ENCODE measurements at regions not wholly inside any gene's neighbourhood (a gene's known extent, or its start where the extent isn't known, plus 50 kb on each side); places are given as distances from the start of the nearest gene placed in this dataset.
"Not testable (repeated sequence)": the region's sequence is repeated elsewhere in the genome, so short reads cannot be mapped to it uniquely, and the experiment has no call there.

DNA sequence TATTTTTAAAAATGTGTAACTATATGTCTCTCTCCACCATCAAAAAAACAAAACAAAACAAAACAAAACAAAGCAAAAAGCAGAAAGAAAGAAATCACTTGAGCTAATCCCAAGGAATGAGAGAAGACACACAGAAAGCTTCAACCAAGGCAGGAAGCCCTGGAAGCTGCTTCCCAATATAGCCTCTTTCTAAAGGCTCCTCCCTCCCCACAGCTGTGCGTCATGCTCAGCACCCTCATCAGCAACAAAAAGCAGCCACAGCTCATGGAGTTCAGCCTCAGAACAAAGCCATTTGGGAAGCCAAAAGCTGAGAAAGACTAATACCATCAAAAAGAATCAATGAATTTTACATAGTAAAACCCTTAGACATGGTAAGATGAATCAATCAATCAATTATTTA lies 501.6 kb upstream of the SMIM31 start:
- DNase-seq (ENCODE audit: low read depth, low spot score): no peak
- H3K27ac ChIP-seq: no peak overlapping the region

DNA sequence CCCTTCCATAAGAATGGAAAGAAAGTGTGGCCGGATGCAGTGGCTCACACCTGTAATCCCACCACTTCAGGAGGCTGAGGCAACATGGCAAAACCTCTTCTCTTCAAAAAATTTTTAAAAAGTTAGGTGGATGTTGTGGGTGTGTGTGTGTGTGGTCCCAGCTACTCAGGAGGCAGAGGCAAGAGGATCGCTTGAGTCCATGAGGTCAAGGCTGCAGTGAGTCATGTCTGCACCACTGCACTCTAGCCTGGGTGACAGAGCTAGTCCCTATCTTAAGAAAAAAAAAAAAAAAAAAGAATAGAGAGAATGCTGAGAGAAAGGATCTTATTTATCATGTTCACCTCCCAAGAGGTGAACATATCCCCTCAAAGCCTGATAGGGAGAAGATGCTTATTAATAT lies 492.1 kb upstream of the SMIM31 start:
- H3K27ac ChIP-seq: no peak overlapping the region
- no peak for DNase-seq (ENCODE audit: low read depth, low spot score)

DNA sequence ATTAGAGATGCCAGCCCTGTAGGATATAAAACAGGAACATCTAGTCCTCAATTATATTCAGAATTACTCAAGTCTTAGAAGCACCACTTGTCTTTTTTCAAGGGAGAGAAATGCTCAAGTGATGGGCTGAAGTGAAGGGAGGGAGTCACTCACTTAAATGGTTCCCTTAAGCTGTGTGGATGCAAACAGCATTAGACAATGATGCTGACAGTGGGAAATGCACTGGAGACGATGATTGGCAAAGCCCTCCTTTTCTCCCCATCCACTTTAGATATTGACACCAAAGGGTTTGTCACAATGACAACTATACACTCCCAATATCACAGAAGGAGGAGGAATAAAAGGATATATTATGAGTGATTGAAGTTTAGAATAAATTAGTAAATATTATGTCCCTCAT lies 491.4 kb upstream of the SMIM31 start:
- H3K27ac ChIP-seq; DNase-seq (ENCODE audit: low read depth, low spot score): not testable (repeated sequence)

DNA sequence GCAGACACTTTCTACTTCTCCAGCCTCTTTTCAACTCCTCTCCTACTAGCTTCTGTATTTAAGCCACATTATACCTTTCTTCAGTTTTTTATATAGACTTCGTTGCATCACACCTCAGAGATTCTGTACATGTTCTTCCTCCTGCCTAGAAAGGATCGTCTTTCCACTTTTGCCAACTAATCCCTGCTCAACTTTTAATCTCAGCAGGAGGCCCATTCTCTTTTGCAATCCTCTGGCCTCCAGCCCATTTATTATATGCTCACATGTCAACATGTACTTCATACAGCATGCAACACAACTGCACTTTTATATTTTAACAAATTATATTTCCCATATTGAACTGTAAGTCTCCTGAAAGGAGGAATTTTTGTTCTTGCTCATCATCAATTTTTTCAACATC lies 476.5 kb upstream of the SMIM31 start:
- DNase-seq (ENCODE audit: low read depth, low spot score); H3K27ac ChIP-seq: not testable (repeated sequence)

- no peak for DNase-seq (ENCODE audit: low read depth, low spot score)
- H3K27ac ChIP-seq: no peak overlapping the region
Observed at GRCh38 chr4:164287173-164287572, 466.8 kb upstream of the SMIM31 start.

- DNase-seq (ENCODE audit: low read depth, low spot score): no peak
- H3K27ac ChIP-seq: no peak overlapping the region
Observed at GRCh38 chr4:164288578-164288977, 465.4 kb upstream of the SMIM31 start.

DNA sequence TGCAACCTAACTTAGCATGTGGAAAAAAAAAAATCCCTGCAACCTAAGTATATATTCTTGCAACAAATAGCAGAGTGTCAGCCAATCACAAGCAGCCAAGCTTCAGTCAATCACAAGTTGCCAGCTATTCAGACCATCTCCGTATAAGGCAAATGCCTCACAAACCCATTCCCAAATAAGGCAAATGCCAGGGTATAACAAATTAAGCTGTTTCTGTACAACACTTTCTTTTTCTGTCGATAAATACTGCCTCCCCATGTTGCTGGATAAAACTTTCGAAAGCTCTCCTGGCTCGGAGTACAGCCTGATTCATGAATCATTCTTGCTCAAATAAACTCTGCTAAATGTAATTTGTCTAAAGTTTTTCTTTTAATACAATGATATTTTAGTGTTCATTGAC lies 460.7 kb upstream of the SMIM31 start:
- no peak overlapping the region for H3K27ac ChIP-seq
- no peak for DNase-seq (ENCODE audit: low read depth, low spot score)

- DNase-seq (ENCODE audit: low read depth, low spot score): no peak
- H3K27ac ChIP-seq: no peak overlapping the region
Observed at GRCh38 chr4:164293743-164294142, 460.2 kb upstream of the SMIM31 start.

DNA sequence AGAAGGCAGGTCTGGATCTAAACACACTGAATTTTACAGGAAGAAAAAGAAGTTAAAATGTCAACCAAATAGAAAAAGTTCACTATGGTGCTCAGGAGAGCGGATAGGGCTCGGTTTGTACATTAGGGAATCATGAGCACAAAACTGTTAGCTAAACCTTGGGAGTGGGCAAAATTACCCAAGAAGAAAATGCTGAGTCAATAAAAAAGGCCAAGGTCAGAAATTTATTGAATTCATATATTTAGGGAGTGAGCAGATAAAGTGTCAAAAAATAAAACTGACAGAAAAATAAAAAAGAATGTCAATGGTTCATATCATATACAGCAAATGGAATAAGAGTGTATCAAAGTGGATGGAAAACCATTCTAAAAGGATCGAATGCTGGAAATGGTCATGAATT lies 452.5 kb upstream of the SMIM31 start:
- no peak for DNase-seq (ENCODE audit: low read depth, low spot score)
- H3K27ac ChIP-seq: no peak overlapping the region

DNA sequence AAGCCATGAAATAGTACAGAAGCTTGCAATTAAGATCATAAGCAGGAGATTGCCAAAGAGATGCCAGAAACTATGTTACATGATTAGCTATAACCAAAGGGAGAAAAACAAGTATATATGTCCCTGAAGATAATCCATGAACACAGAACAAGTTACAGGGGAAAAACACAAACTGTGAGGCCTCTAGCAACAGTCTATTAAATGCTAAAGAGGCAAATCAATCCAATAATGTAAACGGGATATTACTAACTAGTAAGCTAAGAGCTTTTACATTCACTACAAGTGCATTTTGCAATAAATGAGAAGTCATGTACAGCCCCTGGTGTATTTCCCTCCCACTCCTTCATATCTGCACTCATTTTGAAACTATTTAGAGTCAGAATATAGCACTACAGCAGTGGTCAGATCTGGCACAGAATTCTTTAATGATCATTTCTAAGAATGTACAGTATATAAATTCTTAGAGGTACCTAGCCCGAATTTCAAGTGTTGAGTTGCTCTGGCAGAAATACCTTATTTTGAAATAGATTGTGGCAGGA lies 449.8 kb upstream of the SMIM31 start:
- no peak for DNase-seq (ENCODE audit: low read depth, low spot score)
- H3K27ac ChIP-seq: peak overlapping the region; percentile 9

- DNase-seq (ENCODE audit: low read depth, low spot score): no peak
- peak overlapping the region; percentile 9 for H3K27ac ChIP-seq
Observed at GRCh38 chr4:164304861-164305260, 449.1 kb upstream of the SMIM31 start.

DNA sequence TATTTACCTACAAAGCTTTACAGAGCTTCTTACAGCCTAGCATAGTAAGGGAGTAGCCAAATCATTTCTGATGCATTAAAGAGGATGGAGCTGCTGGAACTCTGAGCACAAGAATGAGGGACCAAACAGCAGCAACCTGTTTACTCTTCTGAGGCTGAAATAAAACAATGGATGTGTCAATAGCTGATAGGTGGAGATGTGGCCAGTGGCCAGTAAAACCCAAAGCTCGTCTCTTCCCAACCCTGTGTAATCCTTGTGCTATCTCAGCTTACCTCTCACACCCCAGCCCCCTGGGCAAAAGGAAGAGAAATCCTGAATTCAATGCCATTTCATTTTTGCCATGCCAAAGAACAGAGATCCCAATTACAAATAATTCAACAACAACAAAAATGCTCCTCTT lies 446.7 kb upstream of the SMIM31 start:
- DNase-seq (ENCODE audit: low read depth, low spot score): no peak
- no peak overlapping the region for H3K27ac ChIP-seq

GRCh38 chr4:164312671-164313070 lies 441.3 kb upstream of the SMIM31 start:
- H3K27ac ChIP-seq: no peak overlapping the region
- DNase-seq (ENCODE audit: low read depth, low spot score): no peak

- no peak overlapping the region for H3K27ac ChIP-seq
- DNase-seq (ENCODE audit: low read depth, low spot score): no peak
Observed at GRCh38 chr4:164313853-164314252, 440.1 kb upstream of the SMIM31 start.

GRCh38 chr4:164318350-164318749 lies 435.6 kb upstream of the SMIM31 start:
- no peak overlapping the region for H3K27ac ChIP-seq
- no peak for DNase-seq (ENCODE audit: low read depth, low spot score)

GRCh38 chr4:164319688-164320087 lies 434.2 kb upstream of the SMIM31 start:
- no peak for DNase-seq (ENCODE audit: low read depth, low spot score)

GRCh38 chr4:164320847-164321246 lies 433.1 kb upstream of the SMIM31 start:
- DNase-seq (ENCODE audit: low read depth, low spot score): no peak
- no peak overlapping the region for H3K27ac ChIP-seq

More at GRCh38 chr4:164319688-164320087, 434.2 kb upstream of the SMIM31 start:
- no peak overlapping the region for H3K27ac ChIP-seq

DNA sequence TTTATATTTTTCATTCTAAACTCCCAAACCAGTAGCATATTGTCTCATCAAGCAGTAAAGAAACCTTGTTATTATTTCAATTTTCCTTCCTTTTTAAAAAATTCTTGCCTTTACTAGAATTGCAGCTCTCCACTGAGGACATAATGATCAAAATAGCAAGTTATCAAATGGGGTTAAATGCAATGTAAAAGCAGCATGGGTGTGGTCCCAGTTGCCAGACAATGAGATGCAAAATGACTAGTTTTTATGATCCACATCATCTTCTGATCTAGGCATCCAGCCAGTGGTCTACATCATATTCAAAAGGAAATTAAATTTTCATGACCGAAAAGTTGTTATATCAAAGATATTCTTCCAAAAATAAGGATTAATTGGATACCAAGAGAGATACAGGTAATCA lies 427.9 kb upstream of the SMIM31 start:
- DNase-seq (ENCODE audit: low read depth, low spot score): no peak
- H3K27ac ChIP-seq: no peak overlapping the region

- no peak for DNase-seq (ENCODE audit: low read depth, low spot score)
- H3K27ac ChIP-seq: no peak overlapping the region
Observed at GRCh38 chr4:164337219-164337944, 416.5 kb upstream of the SMIM31 start.

DNA sequence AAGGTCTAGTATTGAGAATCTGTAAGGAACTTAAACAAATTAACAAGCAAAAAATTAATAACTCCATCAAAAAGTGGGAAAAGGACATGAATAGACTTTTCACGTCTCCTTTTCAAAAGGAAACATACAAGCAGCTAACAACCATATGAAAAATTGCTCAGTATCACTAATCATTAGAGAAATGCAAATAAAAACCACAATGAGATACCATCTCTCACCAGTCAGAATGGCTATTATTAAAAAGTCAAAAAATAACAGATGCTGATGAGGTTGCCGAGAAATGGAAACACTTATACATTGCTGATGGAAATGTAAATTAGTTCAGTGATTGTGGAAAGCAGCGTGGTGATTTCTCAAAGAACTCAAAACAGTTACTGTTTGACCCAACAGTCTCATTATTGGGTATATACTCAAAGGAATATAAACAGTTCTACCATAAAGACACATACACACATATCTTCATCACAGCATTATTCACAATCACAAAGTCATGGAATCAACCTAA lies 410.4 kb upstream of the SMIM31 start:
- DNase-seq (ENCODE audit: low read depth, low spot score): no peak
- H3K27ac ChIP-seq: no peak overlapping the region

DNA sequence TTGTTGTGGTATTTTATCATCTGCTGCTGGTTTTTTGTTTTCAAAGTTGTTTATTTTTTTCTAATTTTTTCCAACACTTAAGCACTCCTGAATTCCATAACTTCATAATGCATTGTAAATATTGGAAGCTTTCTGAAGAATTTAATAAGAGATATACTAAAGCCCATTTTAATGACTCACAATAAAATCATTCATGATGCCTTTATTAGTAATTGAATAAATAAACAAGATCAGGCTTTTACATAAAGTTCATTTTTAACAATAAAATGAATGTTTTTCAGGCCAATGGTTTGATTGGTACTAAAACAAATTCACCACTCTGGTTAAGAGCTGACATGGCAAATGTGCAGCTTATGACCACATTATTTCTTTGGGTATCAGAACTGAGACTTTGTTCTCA lies 408.2 kb upstream of the SMIM31 start:
- no peak overlapping the region for H3K27ac ChIP-seq
- DNase-seq (ENCODE audit: low read depth, low spot score): no peak

DNA sequence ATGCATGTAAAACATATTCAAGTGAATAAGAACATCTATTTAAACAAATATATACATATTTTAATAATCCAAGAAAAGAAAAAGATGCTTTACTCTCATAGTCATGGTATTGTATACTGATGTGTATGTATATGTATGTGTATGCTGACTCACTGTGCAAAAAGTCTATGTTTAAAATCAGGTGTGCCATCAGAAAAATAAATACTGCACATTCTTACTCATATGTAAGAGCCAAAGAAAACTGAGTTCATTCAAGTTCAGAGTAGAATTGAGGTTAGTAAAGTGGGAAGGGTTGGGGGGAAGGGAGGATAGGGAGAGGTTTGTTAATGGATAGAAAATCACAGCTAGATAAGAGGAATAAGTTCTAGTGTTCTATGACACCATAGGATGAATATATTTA lies 403.9 kb upstream of the SMIM31 start:
- peak overlapping the region; percentile 12 for H3K27ac ChIP-seq
- DNase-seq (ENCODE audit: low read depth, low spot score): peak; percentile 20

Data from epithelial cell of prostate (primary cell).